Retinal pigment epithelial cell (primary cell): ENCODE measurements at regions not wholly inside any gene's neighbourhood (a gene's known extent, or its start where the extent isn't known, plus 50 kb on each side); places are given as distances from the start of the nearest gene placed in this dataset.

Experiments used
- DNase-seq: peaks from one replicate; pipeline ENCODE4 v3.0.0-alpha.2; 2010; ENCODE audit warnings: low read depth
- H3K4me3 ChIP-seq: 2 replicates; pipeline ENCODE4 v1.5.1; 2011; ENCODE audit warnings: mild to moderate bottlenecking, low read length, control low read depth, moderate library complexity
- CTCF ChIP-seq: conservative IDR thresholded peaks from 2 replicates; pipeline ENCODE4 v1.5.1; 2011; ENCODE audit warnings: low read depth, low read length, control low read depth, inconsistent platforms

GRCh38 chr11:43579919-43580276 is 100.6 kb upstream of the HSD17B12 start:
- no peak for DNase-seq
- TF ChIP-seq CTCF, result no peak
- H3K4me3 ChIP-seq, result peak overlapping the region; percentile 53

GRCh38 chr11:43580735-43581369 is 99.7 kb upstream of the HSD17B12 start:
- H3K4me3 ChIP-seq, result peak overlapping the region; percentile 49
- no peak for TF ChIP-seq CTCF
- no peak for DNase-seq

- DNase-seq, result no peak
- peak overlapping the region; percentile 49 for H3K4me3 ChIP-seq
- no peak for TF ChIP-seq CTCF
Observed at GRCh38 chr11:43581370-43582023, 99.0 kb upstream of the HSD17B12 start.

GRCh38 chr11:43582024-43582862 is 98.3 kb upstream of the HSD17B12 start:
- no peak for TF ChIP-seq CTCF
- H3K4me3 ChIP-seq, result no peak overlapping the region
- no peak for DNase-seq

- no peak overlapping the region for H3K4me3 ChIP-seq
- TF ChIP-seq CTCF, result no peak
- DNase-seq, result no peak
Observed at GRCh38 chr11:43582863-43583462, 97.6 kb upstream of the HSD17B12 start.

- no peak for TF ChIP-seq CTCF
- no peak overlapping the region for H3K4me3 ChIP-seq
- no peak for DNase-seq
Observed at GRCh38 chr11:43583548-43583947, 97.0 kb upstream of the HSD17B12 start.
